ENCODE measurements at regions not wholly inside any gene's neighbourhood (a gene's known extent, or its start where the extent isn't known, plus 50 kb on each side); places are given as distances from the start of the nearest gene placed in this dataset.

DNA sequence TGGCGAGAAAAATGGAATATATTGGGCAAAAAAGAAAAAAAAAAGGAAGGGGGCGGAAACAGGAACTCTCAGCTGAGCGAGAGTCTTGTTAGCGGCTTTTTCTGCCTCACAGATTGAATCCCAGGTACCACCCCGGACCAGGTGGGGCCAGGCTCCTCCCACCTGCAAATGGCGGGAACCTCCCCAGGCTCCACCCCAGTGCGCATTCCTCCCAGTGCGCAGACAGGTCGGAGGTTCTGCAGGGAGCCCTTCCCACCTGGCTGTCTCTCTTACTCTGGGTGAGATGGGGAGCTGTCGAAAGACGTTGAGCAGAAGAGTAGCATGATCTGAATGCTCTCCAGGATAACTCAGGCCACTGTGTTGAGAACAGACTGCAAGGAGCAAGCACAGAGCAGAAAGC is 57.0 kb upstream of the ETV6 start:
- H3K4me3 ChIP-seq (ENCODE audit: low read length): no peak overlapping the region
- no peaks in the 10 kb centered on the region for H3K27me3 ChIP-seq (ENCODE audit: insufficient read depth, low read depth, low read length)
- no peaks in the 10 kb centered on the region for H3K79me2 ChIP-seq (replicated peaks; ENCODE audit: insufficient read depth, low read length)
- no peak overlapping the region for H3K27ac ChIP-seq (ENCODE audit: low read length)
- H3K36me3 ChIP-seq (ENCODE audit: insufficient read depth, low read length): no peaks in the 10 kb centered on the region
- H2AFZ ChIP-seq (ENCODE audit: low read depth, low read length): no peak overlapping the region
- no peaks in the 10 kb centered on the region for H3F3A ChIP-seq (ENCODE audit: insufficient read depth, low read length, poor library complexity, severe bottlenecking)
- no peaks in the 10 kb centered on the region for H3K9me3 ChIP-seq (ENCODE audit: low read length)
- TF ChIP-seq EZH2 (IDR thresholded peaks at IDR 0.05; ENCODE audit: borderline replicate concordance, insufficient read depth, low read length, poor library complexity, severe bottlenecking): no peak
- no peak for TF ChIP-seq EP300 (conservative IDR thresholded peaks at IDR 0.05; ENCODE audit: poor library complexity, severe bottlenecking)
- TF ChIP-seq MXI1 (conservative IDR thresholded peaks at IDR 0.05; ENCODE audit: poor library complexity, severe bottlenecking): no peak
- no peak for TF ChIP-seq SMC3 (conservative IDR thresholded peaks at IDR 0.05; ENCODE audit: poor library complexity)
- no peak overlapping the region for H3K9ac ChIP-seq (ENCODE audit: low read length)
- no peaks in the 10 kb centered on the region for H4K20me1 ChIP-seq (ENCODE audit: insufficient read depth)
- H3K9me2 ChIP-seq (ENCODE audit: insufficient read depth, low read length): no peaks in the 10 kb centered on the region
- H3K4me2 ChIP-seq (ENCODE audit: low read length): no peak overlapping the region

DNA sequence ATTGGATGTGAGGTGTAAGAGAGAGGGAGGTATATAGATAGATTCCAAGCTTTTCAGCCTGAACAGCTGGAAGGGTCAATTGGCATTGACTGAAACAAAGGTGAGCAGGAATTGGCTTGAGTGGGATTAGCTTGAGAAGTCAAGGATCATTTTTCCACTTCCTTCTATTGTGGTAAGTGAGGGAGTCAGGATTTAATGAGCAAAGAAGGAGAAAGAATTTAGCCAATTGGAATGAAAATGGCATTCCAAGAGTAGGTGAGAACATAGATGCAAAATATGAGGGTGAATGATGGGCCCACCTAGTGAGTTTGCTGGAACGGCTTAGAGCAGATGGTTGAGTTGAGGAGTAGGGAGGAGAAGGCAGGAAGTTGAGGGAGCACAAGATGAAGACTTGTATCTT is 56.5 kb upstream of the ETV6 start:
- Histone ChIP-seq H3K27ac (ENCODE audit: low read length) (no peak overlapping the region), H3K27me3 (ENCODE audit: insufficient read depth, low read depth, low read length) (no peaks in the 10 kb centered on the region), H3K9ac (ENCODE audit: low read length) (no peak overlapping the region)

More for the DNA sequence above, 56.5 kb upstream of the ETV6 start:
- Histone ChIP-seq H4K20me1 (ENCODE audit: insufficient read depth) (no peaks in the 10 kb centered on the region), H3F3A (ENCODE audit: insufficient read depth, low read length, poor library complexity, severe bottlenecking) (no peaks in the 10 kb centered on the region), H2AFZ (ENCODE audit: low read depth, low read length) (no peak overlapping the region), H3K79me2 (replicated peaks; ENCODE audit: insufficient read depth, low read length) (no peaks in the 10 kb centered on the region), H3K9me2 (ENCODE audit: insufficient read depth, low read length) (no peaks in the 10 kb centered on the region), H3K4me3 (ENCODE audit: low read length) (no peak overlapping the region), H3K36me3 (ENCODE audit: insufficient read depth, low read length) (no peaks in the 10 kb centered on the region), H3K9me3 (ENCODE audit: low read length) (no peaks in the 10 kb centered on the region), H3K4me2 (ENCODE audit: low read length) (no peak overlapping the region)
- TF ChIP-seq POLR2AphosphoS5 (IDR thresholded peaks at IDR 0.05) (no peak), RAD21 (conservative IDR thresholded peaks at IDR 0.05) (no peak), SMC3 (conservative IDR thresholded peaks at IDR 0.05; ENCODE audit: poor library complexity) (no peak), EZH2 (IDR thresholded peaks at IDR 0.05; ENCODE audit: borderline replicate concordance, insufficient read depth, low read length, poor library complexity, severe bottlenecking) (no peak), TAF1 (IDR thresholded peaks at IDR 0.05; ENCODE audit: low read depth) (no peak), EP300 (conservative IDR thresholded peaks at IDR 0.05; ENCODE audit: poor library complexity, severe bottlenecking) (no peak), MXI1 (conservative IDR thresholded peaks at IDR 0.05; ENCODE audit: poor library complexity, severe bottlenecking) (no peak)
- TF ChIP-seq, protein P1, sequence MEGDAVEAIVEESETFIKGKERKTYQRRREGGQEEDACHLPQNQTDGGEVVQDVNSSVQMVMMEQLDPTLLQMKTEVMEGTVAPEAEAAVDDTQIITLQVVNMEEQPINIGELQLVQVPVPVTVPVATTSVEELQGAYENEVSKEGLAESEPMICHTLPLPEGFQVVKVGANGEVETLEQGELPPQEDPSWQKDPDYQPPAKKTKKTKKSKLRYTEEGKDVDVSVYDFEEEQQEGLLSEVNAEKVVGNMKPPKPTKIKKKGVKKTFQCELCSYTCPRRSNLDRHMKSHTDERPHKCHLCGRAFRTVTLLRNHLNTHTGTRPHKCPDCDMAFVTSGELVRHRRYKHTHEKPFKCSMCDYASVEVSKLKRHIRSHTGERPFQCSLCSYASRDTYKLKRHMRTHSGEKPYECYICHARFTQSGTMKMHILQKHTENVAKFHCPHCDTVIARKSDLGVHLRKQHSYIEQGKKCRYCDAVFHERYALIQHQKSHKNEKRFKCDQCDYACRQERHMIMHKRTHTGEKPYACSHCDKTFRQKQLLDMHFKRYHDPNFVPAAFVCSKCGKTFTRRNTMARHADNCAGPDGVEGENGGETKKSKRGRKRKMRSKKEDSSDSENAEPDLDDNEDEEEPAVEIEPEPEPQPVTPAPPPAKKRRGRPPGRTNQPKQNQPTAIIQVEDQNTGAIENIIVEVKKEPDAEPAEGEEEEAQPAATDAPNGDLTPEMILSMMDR (IDR thresholded peaks at IDR 0.05; ENCODE audit: poor library complexity, severe bottlenecking): no peak
- TF ChIP-seq, protein P2, sequence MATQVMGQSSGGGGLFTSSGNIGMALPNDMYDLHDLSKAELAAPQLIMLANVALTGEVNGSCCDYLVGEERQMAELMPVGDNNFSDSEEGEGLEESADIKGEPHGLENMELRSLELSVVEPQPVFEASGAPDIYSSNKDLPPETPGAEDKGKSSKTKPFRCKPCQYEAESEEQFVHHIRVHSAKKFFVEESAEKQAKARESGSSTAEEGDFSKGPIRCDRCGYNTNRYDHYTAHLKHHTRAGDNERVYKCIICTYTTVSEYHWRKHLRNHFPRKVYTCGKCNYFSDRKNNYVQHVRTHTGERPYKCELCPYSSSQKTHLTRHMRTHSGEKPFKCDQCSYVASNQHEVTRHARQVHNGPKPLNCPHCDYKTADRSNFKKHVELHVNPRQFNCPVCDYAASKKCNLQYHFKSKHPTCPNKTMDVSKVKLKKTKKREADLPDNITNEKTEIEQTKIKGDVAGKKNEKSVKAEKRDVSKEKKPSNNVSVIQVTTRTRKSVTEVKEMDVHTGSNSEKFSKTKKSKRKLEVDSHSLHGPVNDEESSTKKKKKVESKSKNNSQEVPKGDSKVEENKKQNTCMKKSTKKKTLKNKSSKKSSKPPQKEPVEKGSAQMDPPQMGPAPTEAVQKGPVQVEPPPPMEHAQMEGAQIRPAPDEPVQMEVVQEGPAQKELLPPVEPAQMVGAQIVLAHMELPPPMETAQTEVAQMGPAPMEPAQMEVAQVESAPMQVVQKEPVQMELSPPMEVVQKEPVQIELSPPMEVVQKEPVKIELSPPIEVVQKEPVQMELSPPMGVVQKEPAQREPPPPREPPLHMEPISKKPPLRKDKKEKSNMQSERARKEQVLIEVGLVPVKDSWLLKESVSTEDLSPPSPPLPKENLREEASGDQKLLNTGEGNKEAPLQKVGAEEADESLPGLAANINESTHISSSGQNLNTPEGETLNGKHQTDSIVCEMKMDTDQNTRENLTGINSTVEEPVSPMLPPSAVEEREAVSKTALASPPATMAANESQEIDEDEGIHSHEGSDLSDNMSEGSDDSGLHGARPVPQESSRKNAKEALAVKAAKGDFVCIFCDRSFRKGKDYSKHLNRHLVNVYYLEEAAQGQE (IDR thresholded peaks at IDR 0.05; ENCODE audit: borderline replicate concordance): no peak
